CD14-positive monocyte (primary cell): ENCODE measurements at regions not wholly inside any gene's neighbourhood (a gene's known extent, or its start where the extent isn't known, plus 50 kb on each side); places are given as distances from the start of the nearest gene placed in this dataset.

ENCODE experiments used
- DNase-seq, 3 donors: peaks; one replicate each; pipeline ENCODE4 v3.0.0-alpha.2; 2011 to 2022
- H2AFZ ChIP-seq: 2 replicates; pipeline ENCODE4 v1.6.0; 2012; ENCODE audit warnings: mild to moderate bottlenecking, low read depth, low read length, inconsistent platforms; ENCODE audit not compliant: insufficient read depth, poor library complexity, severe bottlenecking
- H3K27ac ChIP-seq, 2 donors: 1 replicate in 1 of 2; 2 replicates in 1 of 2; pipeline ENCODE4 v1.5.1; 2012 to 2013; ENCODE audit warnings: low read length in 2 of 2, control low read depth in 1 of 2, inconsistent platforms in 1 of 2, low read depth in 1 of 2, mild to moderate bottlenecking in 1 of 2
- H3K27me3 ChIP-seq, 2 donors: one replicate each; pipeline versions ENCODE4 v1.6.0 to v1.6.1; 2011 to 2013; ENCODE audit warnings: low read length in 2 of 2; ENCODE audit not compliant: control insufficient read depth in 2 of 2, insufficient read depth in 2 of 2
- H3K36me3 ChIP-seq, 2 donors: replicated peaks in 1 of 2; 1 replicate in 1 of 2; 2 replicates in 1 of 2; pipeline versions ENCODE4 v1.5.1 to v1.6.1; 2012 to 2013; ENCODE audit warnings: low read length in 2 of 2, control low read depth in 1 of 2, inconsistent platforms in 1 of 2, mild to moderate bottlenecking in 1 of 2; ENCODE audit not compliant: insufficient read depth in 2 of 2, control insufficient read depth in 1 of 2
- H3K4me1 ChIP-seq, 2 donors: 1 replicate in 1 of 2; 2 replicates in 1 of 2; pipeline versions ENCODE4 v1.5.1 to v1.6.1; 2012 to 2013; ENCODE audit warnings: low read length in 2 of 2, control low read depth in 1 of 2, inconsistent platforms in 1 of 2, mild to moderate bottlenecking in 1 of 2, moderate library complexity in 1 of 2; ENCODE audit not compliant: insufficient read depth in 2 of 2, control insufficient read depth in 1 of 2
- H3K4me2 ChIP-seq: replicated peaks from 2 replicates; pipeline ENCODE3; 2012; ENCODE audit warnings: low read length, moderate library complexity, mild to moderate bottlenecking; ENCODE audit not compliant: poor library complexity, severe bottlenecking; ENCODE audit errors: extremely low read depth
- H3K4me3 ChIP-seq, 3 experiments: fragments of 200-600 bp in 1 of 3; sonication (generic) in 1 of 3; replicated peaks in 1 of 3; 1 replicate in 2 of 3; 2 replicates in 1 of 3; pipeline ENCODE4 v1.5.1; 2011 to 2013; ENCODE audit warnings: low read length in 3 of 3, mild to moderate bottlenecking in 3 of 3, control low read depth in 2 of 3, low read depth in 2 of 3, inconsistent platforms in 1 of 3, moderate library complexity in 1 of 3
- H3K79me2 ChIP-seq: 2 replicates; pipeline ENCODE4 v1.6.0; 2012; ENCODE audit warnings: mild to moderate bottlenecking, control low read depth, inconsistent platforms, low read length, moderate library complexity; ENCODE audit not compliant: insufficient read depth
- H3K9ac ChIP-seq: 2 replicates; pipeline ENCODE4 v1.6.0; 2017; ENCODE audit warnings: low read length, mild to moderate bottlenecking; ENCODE audit not compliant: insufficient read depth, poor library complexity, severe bottlenecking
- H3K9me3 ChIP-seq, 2 donors: replicated peaks in 1 of 2; 1 replicate in 1 of 2; 2 replicates in 1 of 2; pipeline versions ENCODE4 v1.5.1 to v1.6.1; 2012 to 2013; ENCODE audit warnings: low read length in 2 of 2, control low read depth in 1 of 2; ENCODE audit not compliant: control insufficient read depth in 1 of 2, insufficient read depth in 1 of 2
- H4K20me1 ChIP-seq: 2 replicates; pipeline ENCODE4 v1.6.0; 2012; ENCODE audit warnings: mild to moderate bottlenecking, low read length, control low read depth, moderate library complexity; ENCODE audit not compliant: insufficient read depth
- H3K27ac Mint-ChIP-seq, 7 donors: one replicate each; pipeline ENCODE4 v1.8.0; 2020; ENCODE audit warnings: mild to moderate bottlenecking in 7 of 7, mixed read lengths in 7 of 7, moderate library complexity in 6 of 7, inconsistent platforms in 2 of 7
- H3K27me3 Mint-ChIP-seq, 3 donors: one replicate each; pipeline ENCODE4 v1.8.0; 2021 to 2022; ENCODE audit warnings: low read depth in 3 of 3, mild to moderate bottlenecking in 3 of 3, mixed read lengths in 3 of 3, moderate library complexity in 3 of 3, inconsistent platforms in 1 of 3
- H3K36me3 Mint-ChIP-seq, 2 donors: one replicate each; pipeline ENCODE4 v1.8.0; 2020; ENCODE audit warnings: mixed read lengths in 2 of 2, inconsistent platforms in 1 of 2, mild to moderate bottlenecking in 1 of 2
- H3K4me1 Mint-ChIP-seq: one replicate; pipeline ENCODE4 v1.8.0; 2020; ENCODE audit warnings: mild to moderate bottlenecking, mixed read lengths
- H3K4me3 Mint-ChIP-seq, 2 donors: one replicate each; pipeline ENCODE4 v1.8.0; 2020; ENCODE audit warnings: mild to moderate bottlenecking in 2 of 2, mixed read lengths in 2 of 2, moderate library complexity in 1 of 2
- H3K9me3 Mint-ChIP-seq, 7 donors: one replicate each; pipeline ENCODE4 v1.8.0; 2020 to 2022; ENCODE audit warnings: mixed read lengths in 7 of 7, mild to moderate bottlenecking in 6 of 7, moderate library complexity in 6 of 7, inconsistent platforms in 2 of 7
- WGBS: methylation state at CpG from one replicate; pipeline ENCODE4 v1.1.5; 2013; ENCODE audit warnings: missing lambda C conversion rate; ENCODE audit not compliant: insufficient coverage; 5-methylcytosine and 5-hydroxymethylcytosine counted together
- intact Hi-C, 2 donors: fragments of 100-400 bp; cut with micrococcal nuclease; formaldehyde crosslinking; loops; one replicate each; pipeline versions ENCODE4 v1.15.0 to v1.15.1; 2023
- TF ChIP-seq, protein P1 (sequence below): fragments of 200-600 bp; IDR thresholded peaks from one replicate; pipeline ENCODE4 v1.8.0; 2022; ENCODE audit warnings: antibody characterized with exemption, mild to moderate bottlenecking

DNA sequence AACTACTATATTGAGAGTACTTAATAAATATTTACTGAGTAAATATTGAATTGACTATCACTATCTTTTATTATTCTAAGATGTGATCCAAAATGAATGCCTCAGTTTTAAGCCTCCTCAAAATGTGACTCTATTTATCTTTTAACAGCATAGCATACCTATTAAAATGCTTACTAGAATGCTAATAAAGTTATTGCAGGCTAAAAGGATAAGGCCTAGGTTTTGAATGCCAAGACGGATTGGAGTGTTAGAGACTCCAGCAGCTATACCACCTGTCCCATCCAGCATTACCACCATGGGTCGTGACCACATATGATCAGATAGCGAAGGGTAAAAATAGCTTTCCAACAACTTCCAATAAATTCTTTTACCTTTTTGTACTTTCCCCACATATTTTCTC is 64.7 kb upstream of the MYRIP start:
- no peaks in the 10 kb centered on the region for H3K27me3 ChIP-seq
- no peak overlapping the region for H3K4me2 ChIP-seq
- intact Hi-C loops, result no loop called here
- no peaks in the 10 kb centered on the region for H3K4me1 ChIP-seq
- no peaks in the 10 kb centered on the region for H3K4me1 Mint-ChIP-seq
- H3K9me3 Mint-ChIP-seq, result peaks cover 5 to 12% (median 7%) of the 10 kb centered on the region in 7 donors
- H3K27ac Mint-ChIP-seq, result no peak overlapping the region
- H4K20me1 ChIP-seq, result no peaks in the 10 kb centered on the region
- H3K79me2 ChIP-seq, result no peaks in the 10 kb centered on the region
- WGBS, result 100% methylated on average over 1 of the region's 3 CpGs
- no peak overlapping the region for H3K4me3 ChIP-seq
- H3K27ac ChIP-seq, result no peak overlapping the region
- no peak overlapping the region for H3K9ac ChIP-seq
- TF ChIP-seq, protein P1, sequence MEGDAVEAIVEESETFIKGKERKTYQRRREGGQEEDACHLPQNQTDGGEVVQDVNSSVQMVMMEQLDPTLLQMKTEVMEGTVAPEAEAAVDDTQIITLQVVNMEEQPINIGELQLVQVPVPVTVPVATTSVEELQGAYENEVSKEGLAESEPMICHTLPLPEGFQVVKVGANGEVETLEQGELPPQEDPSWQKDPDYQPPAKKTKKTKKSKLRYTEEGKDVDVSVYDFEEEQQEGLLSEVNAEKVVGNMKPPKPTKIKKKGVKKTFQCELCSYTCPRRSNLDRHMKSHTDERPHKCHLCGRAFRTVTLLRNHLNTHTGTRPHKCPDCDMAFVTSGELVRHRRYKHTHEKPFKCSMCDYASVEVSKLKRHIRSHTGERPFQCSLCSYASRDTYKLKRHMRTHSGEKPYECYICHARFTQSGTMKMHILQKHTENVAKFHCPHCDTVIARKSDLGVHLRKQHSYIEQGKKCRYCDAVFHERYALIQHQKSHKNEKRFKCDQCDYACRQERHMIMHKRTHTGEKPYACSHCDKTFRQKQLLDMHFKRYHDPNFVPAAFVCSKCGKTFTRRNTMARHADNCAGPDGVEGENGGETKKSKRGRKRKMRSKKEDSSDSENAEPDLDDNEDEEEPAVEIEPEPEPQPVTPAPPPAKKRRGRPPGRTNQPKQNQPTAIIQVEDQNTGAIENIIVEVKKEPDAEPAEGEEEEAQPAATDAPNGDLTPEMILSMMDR, result no peak
- H3K36me3 ChIP-seq, result no peaks in the 10 kb centered on the region
- no peak overlapping the region for H3K4me3 Mint-ChIP-seq
- peaks cover 0 to 1% (median 0%) of the 10 kb centered on the region in 3 donors for H3K27me3 Mint-ChIP-seq
- H3K9me3 ChIP-seq, result no peaks in the 10 kb centered on the region
- H2AFZ ChIP-seq, result no peak overlapping the region
- DNase-seq, result no peak
- H3K36me3 Mint-ChIP-seq, result no peaks in the 10 kb centered on the region

DNA sequence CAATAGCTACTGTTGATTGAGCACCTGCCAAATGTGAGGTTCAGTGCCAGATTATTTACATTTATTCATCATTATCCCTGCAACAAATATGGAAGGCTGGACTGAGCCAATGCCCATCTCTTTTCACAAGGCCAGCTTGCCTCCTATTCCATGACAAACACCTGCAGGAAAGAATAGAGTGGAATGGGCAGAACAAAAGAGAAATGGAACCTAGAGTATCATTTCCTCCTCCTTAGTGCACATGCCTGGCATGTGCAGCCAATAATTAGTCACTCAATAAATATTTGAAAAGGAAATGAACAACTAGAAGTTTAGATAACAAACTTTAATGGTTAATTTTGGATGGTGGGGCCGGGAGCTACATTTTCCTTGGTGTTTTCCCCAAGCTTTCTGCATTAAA is 61.4 kb upstream of the MYRIP start:
- H3K4me3 Mint-ChIP-seq, result no peak overlapping the region
- H3K4me3 ChIP-seq, result no peak overlapping the region
- no peaks in the 10 kb centered on the region for H3K27me3 Mint-ChIP-seq
- no peak overlapping the region for H3K27ac Mint-ChIP-seq
- no CpG with 5 or more reads among the region's 1 CpG for WGBS
- H3K27ac ChIP-seq, result no peak overlapping the region
- no peaks in the 10 kb centered on the region for H3K27me3 ChIP-seq
- no peak overlapping the region for H3K4me2 ChIP-seq
- H3K79me2 ChIP-seq, result no peaks in the 10 kb centered on the region
- intact Hi-C loops, result no loop called here
- no peaks in the 10 kb centered on the region for H4K20me1 ChIP-seq
- H3K9ac ChIP-seq, result no peak overlapping the region
- H3K9me3 Mint-ChIP-seq, result peaks cover 0 to 2% (median 0%) of the 10 kb centered on the region in 7 donors
- DNase-seq, result no peak
- H3K36me3 Mint-ChIP-seq, result no peaks in the 10 kb centered on the region
- no peaks in the 10 kb centered on the region for H3K36me3 ChIP-seq
- TF ChIP-seq, protein P1, result no peak
- H2AFZ ChIP-seq, result no peak overlapping the region
- no peaks in the 10 kb centered on the region for H3K9me3 ChIP-seq
- H3K4me1 Mint-ChIP-seq, result peaks cover 22% of the 10 kb centered on the region
- H3K4me1 ChIP-seq, result peaks cover 10 to 19% of the 10 kb centered on the region in 2 donors
